IMR-90 (cell line): ENCODE measurements at regions not wholly inside any gene's neighbourhood (a gene's known extent, or its start where the extent isn't known, plus 50 kb on each side); places are given as distances from the start of the nearest gene placed in this dataset.
"Not testable (repeated sequence)": the region's sequence is repeated elsewhere in the genome, so short reads cannot be mapped to it uniquely, and the experiment has no call there.

Experiments used
- ATAC-seq: fragments of 200-7000 bp; cut with Tn5 transposase; 2 replicates; pipeline ENCODE4 v1.9.1; 2020; ENCODE audit warnings: low read depth, mild to moderate bottlenecking, moderate library complexity
- BruUV-seq: library from RNA; stranded (reverse); fragments of 400-500 nt; replicated peaks from 2 replicates; lab custom pipeline; 2021; lab: Mats Ljungman, UMichigan
- CTCF ChIA-PET: fragments of 300-600 bp; formaldehyde crosslinking; extraction: SDS; loops from one replicate; lab custom pipeline; 2021; ENCODE audit warnings: antibody characterized with exemption; lab: Yijun Ruan, JAX
- POLR2A ChIA-PET: fragments of 300-600 bp; sonication (Branson Sonifier 250); formaldehyde crosslinking; loops from one replicate; lab custom pipeline; 2022; ENCODE audit warnings: antibody characterized with exemption; ENCODE audit not compliant: unreplicated experiment; lab: Charles Lee
- DNase-seq: peaks from one replicate; pipeline ENCODE4 v3.0.0; 2013
- H2AFZ ChIP-seq: replicated peaks from 2 replicates; pipeline ENCODE3; 2013; ENCODE audit warnings: low read length, mild to moderate bottlenecking; ENCODE audit not compliant: poor library complexity
- H2AK5ac ChIP-seq: 2 replicates; pipeline ENCODE4 v1.6.1; 2013; ENCODE audit warnings: low read depth, low read length, inconsistent platforms
- H2AK9ac ChIP-seq: replicated peaks from 2 replicates; pipeline ENCODE3; 2013; ENCODE audit warnings: mild to moderate bottlenecking, low read depth, low read length, moderate library complexity; ENCODE audit not compliant: poor library complexity
- H2BK120ac ChIP-seq: 2 replicates; pipeline ENCODE4 v1.6.1; 2013; ENCODE audit warnings: low read depth, low read length, inconsistent platforms
- H2BK15ac ChIP-seq: 3 replicates; pipeline ENCODE4 v1.6.1; 2013; ENCODE audit warnings: low read depth, low read length, inconsistent platforms
- H2BK20ac ChIP-seq: 2 replicates; pipeline ENCODE4 v1.6.1; 2013; ENCODE audit warnings: low read depth, mild to moderate bottlenecking, inconsistent platforms, low read length, moderate library complexity
- H2BK5ac ChIP-seq: 2 replicates; pipeline ENCODE4 v1.6.1; 2013; ENCODE audit warnings: mild to moderate bottlenecking, low read depth, low read length, inconsistent platforms; ENCODE audit not compliant: poor library complexity, severe bottlenecking
- H3K14ac ChIP-seq: replicated peaks from 2 replicates; pipeline ENCODE4 v1.6.1; 2013; ENCODE audit warnings: low read depth, low read length, inconsistent platforms
- H3K18ac ChIP-seq: 2 replicates; pipeline ENCODE4 v1.6.1; 2013; ENCODE audit warnings: low read depth, low read length, control low read depth
- H3K23ac ChIP-seq: 2 replicates; pipeline ENCODE4 v1.6.1; 2013; ENCODE audit warnings: low read depth, low read length, inconsistent platforms
- H3K27ac ChIP-seq: 2 replicates; pipeline ENCODE4 v1.5.1; 2013; ENCODE audit warnings: mild to moderate bottlenecking, control low read depth, low read length; ENCODE audit not compliant: insufficient read depth
- H3K27me3 ChIP-seq: 2 replicates; pipeline ENCODE4 v1.6.1; 2013; ENCODE audit warnings: low read length; ENCODE audit not compliant: control insufficient read depth, insufficient read depth
- H3K36me3 ChIP-seq: 2 replicates; pipeline ENCODE4 v1.6.1; 2013; ENCODE audit warnings: low read length, mixed read lengths; ENCODE audit not compliant: control insufficient read depth, insufficient read depth
- H3K4ac ChIP-seq: 2 replicates; pipeline ENCODE4 v1.6.1; 2013; ENCODE audit warnings: low read depth, low read length, inconsistent platforms
- H3K4me1 ChIP-seq: 2 replicates; pipeline ENCODE4 v1.6.1; 2013; ENCODE audit warnings: low read length, mixed read lengths; ENCODE audit not compliant: control insufficient read depth, insufficient read depth
- H3K4me2 ChIP-seq: 2 replicates; pipeline ENCODE4 v1.6.1; 2013; ENCODE audit warnings: low read depth, mild to moderate bottlenecking, control low read depth, low read length, moderate library complexity
- H3K4me3 ChIP-seq: 2 replicates; pipeline ENCODE4 v1.5.1; 2013; ENCODE audit warnings: low read depth, mild to moderate bottlenecking, control low read depth, low read length, moderate library complexity; ENCODE audit not compliant: insufficient read depth
- H3K56ac ChIP-seq: 2 replicates; pipeline ENCODE4 v1.6.1; 2013; ENCODE audit warnings: low read length, inconsistent platforms; ENCODE audit not compliant: insufficient read depth; ENCODE audit errors: extremely low read depth
- H3K79me1 ChIP-seq, 2 experiments: 2 replicates each; pipeline ENCODE4 v1.6.1; 2013; ENCODE audit warnings: low read length in 2 of 2, inconsistent platforms in 1 of 2, low read depth in 1 of 2
- H3K9ac ChIP-seq: 2 replicates; pipeline ENCODE4 v1.6.1; 2013; ENCODE audit warnings: low read depth, low read length, control low read depth
- H3K9me1 ChIP-seq: 2 replicates; pipeline ENCODE4 v1.6.1; 2013; ENCODE audit warnings: low read length, inconsistent platforms; ENCODE audit not compliant: insufficient read depth
- H3K9me3 ChIP-seq: 2 replicates; pipeline ENCODE4 v1.6.1; 2013; ENCODE audit warnings: low read length; ENCODE audit not compliant: control insufficient read depth, insufficient read depth
- H4K20me1 ChIP-seq: 2 replicates; pipeline ENCODE4 v1.6.1; 2013; ENCODE audit warnings: low read length, inconsistent platforms; ENCODE audit not compliant: insufficient read depth
- H4K5ac ChIP-seq: 2 replicates; pipeline ENCODE4 v1.6.1; 2013; ENCODE audit warnings: mild to moderate bottlenecking, low read depth, low read length, control low read depth
- H4K8ac ChIP-seq, 2 experiments: 2 replicates each; pipeline ENCODE4 v1.6.1; 2013; ENCODE audit warnings: low read depth in 2 of 2, low read length in 2 of 2, control low read depth in 1 of 2, inconsistent platforms in 1 of 2
- H4K91ac ChIP-seq: 2 replicates; pipeline ENCODE4 v1.6.1; 2013; ENCODE audit warnings: low read depth, low read length, inconsistent platforms; ENCODE audit not compliant: insufficient read depth
- WGBS, 2 experiments: methylation state at CpG; one replicate each; pipeline versions ENCODE4 v1.1.5 to v1.1.7; 2013; ENCODE audit warnings: missing lambda C conversion rate in 2 of 2; ENCODE audit not compliant: insufficient read length in 1 of 2; ENCODE audit errors: extremely low coverage in 2 of 2; 5-methylcytosine and 5-hydroxymethylcytosine counted together
- dilution Hi-C: fragments of 300-500 bp; cut with HindIII; formaldehyde crosslinking; loops from one replicate; pipeline ENCODE4 v1.14.3; 2018; ENCODE audit warnings: low sequenced_read_pairs; ENCODE audit not compliant: unreplicated experiment
- in situ Hi-C: fragments of 300-500 bp; cut with MboI; formaldehyde crosslinking; loops from 3 replicates; pipeline ENCODE4 v1.14.3; 2019; ENCODE audit warnings: low sequenced_read_pairs, inconsistent platforms, mixed read lengths
- intact Hi-C: fragments of 100-400 bp; cut with micrococcal nuclease; formaldehyde crosslinking; loops from 2 replicates; pipeline ENCODE4 v1.10.0; 2022

- intact Hi-C loops, H3K4ac ChIP-seq, H2BK120ac ChIP-seq, H3K36me3 ChIP-seq, DNase-seq, H3K9me3 ChIP-seq, H3K9me1 ChIP-seq, H3K4me2 ChIP-seq, CTCF ChIA-PET, dilution Hi-C loops, H4K20me1 ChIP-seq, H3K18ac ChIP-seq, H3K4me1 ChIP-seq, POLR2A ChIA-PET, H3K56ac ChIP-seq, H4K8ac ChIP-seq, H3K79me1 ChIP-seq, H3K27me3 ChIP-seq, H4K5ac ChIP-seq, H2AK5ac ChIP-seq, H2AK9ac ChIP-seq, H4K91ac ChIP-seq, H2BK15ac ChIP-seq, H2BK5ac ChIP-seq, BruUV-seq, H3K27ac ChIP-seq, H3K4me3 ChIP-seq, H3K23ac ChIP-seq, H2AFZ ChIP-seq, ATAC-seq, H2BK20ac ChIP-seq, H3K9ac ChIP-seq, H3K14ac ChIP-seq, in situ Hi-C loops: not testable (repeated sequence)
- WGBS, 2 experiments, result no CpG with 5 or more reads among the region's 3 CpGs
Measured at GRCh38 chr10:7050024-7050423, 360.8 kb downstream of the SFMBT2 start.
